ENCODE measurements at regions not wholly inside any gene's neighbourhood (a gene's known extent, or its start where the extent isn't known, plus 50 kb on each side); places are given as distances from the start of the nearest gene placed in this dataset.

DNA sequence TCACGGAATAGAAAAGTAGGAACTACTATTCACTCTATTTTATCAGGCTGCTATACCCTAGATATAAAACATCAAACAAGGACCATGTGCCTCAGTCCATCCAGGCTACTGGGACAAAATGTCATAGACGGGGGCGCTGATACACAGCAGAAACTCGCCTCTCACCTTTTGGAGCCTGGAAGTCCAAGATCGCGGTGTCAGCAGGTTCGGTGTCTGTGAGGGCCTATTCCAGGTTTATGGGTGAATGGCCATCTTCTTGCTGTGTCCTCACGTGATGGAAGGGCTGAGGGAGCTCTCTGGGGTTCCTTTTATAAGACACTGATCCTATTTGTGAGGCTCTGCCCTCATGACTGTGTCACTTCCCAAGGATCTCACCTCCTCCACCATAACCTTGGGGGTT is 89.5 kb downstream of the DLL1 start:
- TF ChIP-seq CTCF (IDR thresholded peaks at IDR 0.05) = no peak
- TF ChIP-seq POLR2A (IDR thresholded peaks at IDR 0.05) = no peak
